Stimulated activated CD4-positive, alpha-beta T cell treated with anti-CD3 and anti-CD28 coated beads, Interleukin-4, amount 100 ng/mL, for 1 hour (primary cell): ENCODE measurements at regions not wholly inside any gene's neighbourhood (a gene's known extent, or its start where the extent isn't known, plus 50 kb on each side); places are given as distances from the start of the nearest gene placed in this dataset.
"Not testable (repeated sequence)": the region's sequence is repeated elsewhere in the genome, so short reads cannot be mapped to it uniquely, and the experiment has no call there.

Experiments
- DNase-seq: peaks from one replicate; pipeline ENCODE4 v3.0.0-alpha.2; 2020

- no peak for DNase-seq
Observed at GRCh38 chr17:73856556-73856955, 212.3 kb upstream of the SDK2 start.

DNA sequence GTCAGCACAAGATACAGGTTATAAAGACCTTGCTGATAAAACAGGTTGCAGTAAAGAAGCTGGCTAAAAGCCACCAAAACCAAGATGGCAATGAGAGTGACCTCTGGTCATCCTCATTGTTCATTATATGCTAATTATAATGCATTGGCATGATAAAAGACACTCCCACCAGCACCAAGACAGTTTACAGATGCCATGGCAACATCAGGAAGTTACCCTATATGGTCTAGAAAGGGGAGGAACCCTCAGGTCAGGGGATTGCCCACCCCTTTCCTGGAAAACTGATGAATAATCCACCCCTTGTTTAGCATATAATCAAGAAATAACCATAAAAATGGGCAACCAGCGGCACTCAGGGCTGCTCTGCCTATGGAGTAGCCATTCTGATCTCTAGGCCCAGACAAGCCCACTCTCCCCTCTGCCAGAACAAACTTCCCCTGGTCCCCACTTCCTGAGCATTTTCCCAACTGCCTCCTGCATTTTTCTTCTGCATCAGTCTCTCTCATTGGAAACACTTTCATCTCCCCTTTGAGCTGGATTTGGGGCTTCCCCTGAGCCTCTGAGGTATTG lies 215.3 kb upstream of the SDK2 start:
- not testable (repeated sequence) for DNase-seq

DNA sequence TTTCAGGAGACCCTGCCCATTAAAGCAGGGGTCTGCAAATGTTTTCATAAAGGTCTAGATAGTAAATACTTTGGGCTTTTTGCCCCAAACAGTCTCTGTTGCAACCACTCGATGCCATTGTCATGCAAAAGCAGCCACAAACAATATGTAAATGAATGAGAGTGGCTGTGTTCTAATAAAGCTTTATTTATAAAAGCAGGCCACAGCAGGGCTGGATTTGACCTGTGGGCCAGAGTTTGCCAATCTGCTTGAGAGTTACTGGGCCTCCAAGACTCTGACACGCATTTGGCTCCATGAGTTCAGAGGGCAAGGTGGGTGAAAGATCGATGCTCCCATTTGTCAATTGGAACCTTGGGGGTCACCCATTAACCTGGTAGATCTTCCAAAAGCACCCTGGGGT lies 217.3 kb upstream of the SDK2 start:
- no peak for DNase-seq

GRCh38 chr17:73863761-73864535 lies 219.7 kb upstream of the SDK2 start:
- DNase-seq, result no peak

GRCh38 chr17:73865831-73866230 lies 221.6 kb upstream of the SDK2 start:
- no peak for DNase-seq

GRCh38 chr17:73867056-73867455 lies 222.8 kb upstream of the SDK2 start:
- DNase-seq, result no peak

DNA sequence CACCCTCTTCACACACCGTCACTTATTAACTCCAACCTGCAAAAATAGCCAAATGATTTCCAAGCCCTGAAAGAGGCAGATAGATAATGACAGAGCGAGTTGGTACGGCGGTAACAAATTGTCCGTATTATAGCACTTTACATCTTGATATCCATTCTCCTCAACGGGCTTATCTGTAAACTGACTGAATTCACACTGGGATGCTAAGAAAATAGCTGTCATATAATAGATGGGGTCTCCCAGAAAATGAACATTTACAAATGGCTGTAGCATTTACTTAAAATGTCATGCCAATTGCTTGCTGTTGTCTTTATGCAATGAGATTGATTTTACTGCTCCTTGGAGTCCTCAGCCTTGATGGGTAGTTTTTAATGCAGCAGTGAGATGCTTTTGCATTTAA lies 225.8 kb upstream of the SDK2 start:
- DNase-seq, result no peak

DNA sequence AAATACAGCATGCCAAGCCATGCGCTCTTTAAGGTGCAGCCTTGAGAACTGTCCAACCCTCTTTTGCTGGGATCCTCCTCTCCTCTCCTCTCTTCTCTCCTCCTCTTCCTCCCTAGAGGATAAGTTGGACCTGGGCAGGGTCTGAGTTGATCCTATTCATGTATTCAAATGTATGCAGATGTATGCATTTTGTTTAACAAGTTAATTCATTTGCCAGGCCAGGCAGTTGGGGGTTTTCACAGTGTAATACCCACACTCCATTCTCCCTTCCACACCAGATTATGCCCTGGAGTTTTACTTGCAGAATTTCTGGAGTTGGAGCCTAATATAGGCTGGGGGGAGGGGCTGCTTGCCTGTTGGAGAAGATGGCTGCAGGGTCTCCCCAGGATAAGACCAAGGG lies 226.2 kb upstream of the SDK2 start:
- no peak for DNase-seq

DNA sequence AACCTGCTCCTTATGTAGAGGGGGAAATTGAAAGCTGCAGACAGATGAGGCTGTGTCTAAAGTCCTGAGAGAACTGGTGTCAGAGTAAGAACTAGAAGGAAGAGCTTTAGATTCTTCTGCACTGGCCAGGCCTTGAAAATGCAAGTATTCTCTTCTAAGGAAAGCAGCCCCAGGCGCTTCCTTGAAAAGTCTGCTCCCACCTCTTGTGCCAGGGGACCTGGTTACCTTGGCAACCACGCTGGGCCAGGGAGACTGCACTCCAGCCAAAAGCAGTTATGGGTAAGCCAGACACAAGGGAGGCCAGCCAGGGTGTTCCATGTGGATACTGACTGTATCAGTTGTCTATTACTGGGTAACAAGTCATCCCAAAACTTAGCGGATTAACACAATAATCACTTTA lies 228.6 kb upstream of the SDK2 start:
- DNase-seq, result no peak

DNA sequence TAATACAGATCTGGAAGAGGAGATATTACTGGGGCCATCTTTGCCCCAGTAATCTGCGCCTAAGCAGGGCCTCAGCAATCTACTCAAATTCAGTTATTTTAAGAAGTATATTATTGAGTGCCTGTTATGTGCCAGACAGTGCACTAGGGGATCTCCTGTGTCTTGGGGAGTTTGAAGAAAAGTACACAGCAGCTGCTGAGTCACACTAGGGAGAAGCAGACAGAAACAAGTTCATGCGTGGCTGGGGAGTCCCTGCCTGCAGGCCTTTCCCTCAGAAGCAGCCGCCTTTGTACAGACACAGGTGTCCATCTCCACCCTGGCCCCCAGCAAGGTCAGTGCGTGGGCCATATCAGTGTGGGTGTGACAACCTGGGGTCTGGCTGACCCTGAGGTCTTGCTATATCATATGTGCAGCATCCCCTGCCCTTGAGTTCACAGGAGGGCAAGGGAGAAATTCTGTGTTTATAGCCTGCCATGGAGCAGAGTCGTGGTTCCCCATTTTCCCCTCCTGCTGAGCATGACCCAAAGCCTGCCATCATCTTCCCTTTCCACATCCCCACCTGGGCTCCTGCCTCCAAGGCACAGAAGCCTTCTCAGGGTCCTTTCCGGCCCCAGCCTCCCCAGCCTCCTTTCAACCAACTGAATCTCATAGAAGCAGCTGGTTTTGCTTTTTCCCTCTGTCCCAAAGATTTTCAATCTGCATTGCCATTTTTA lies 229.9 kb upstream of the SDK2 start:
- DNase-seq, result no peak

GRCh38 chr17:73875346-73875745 lies 231.1 kb upstream of the SDK2 start:
- no peak for DNase-seq

GRCh38 chr17:73877962-73878361 lies 233.7 kb upstream of the SDK2 start:
- DNase-seq, result no peak

DNA sequence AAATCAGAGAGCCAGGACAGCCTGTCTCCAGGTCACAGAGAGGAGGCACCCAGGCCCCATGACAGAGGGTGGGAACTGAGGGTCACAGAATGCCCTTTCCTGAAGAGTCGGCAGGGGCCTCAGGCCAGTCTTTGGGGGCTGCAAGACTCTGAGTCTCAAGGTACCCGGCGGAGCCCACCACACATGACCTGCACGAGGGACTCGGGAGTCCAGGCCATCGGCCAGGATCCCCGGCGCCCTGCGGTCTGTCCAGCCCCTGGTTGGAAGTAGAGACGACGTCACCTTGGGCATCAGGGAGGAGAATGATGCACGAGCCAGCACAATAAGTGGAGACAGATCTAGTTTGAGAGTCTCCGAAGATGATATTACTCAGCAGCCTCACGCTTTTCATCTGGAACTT lies 234.7 kb upstream of the SDK2 start:
- no peak for DNase-seq

GRCh38 chr17:73879987-73880386 lies 235.7 kb upstream of the SDK2 start:
- DNase-seq, result no peak

DNA sequence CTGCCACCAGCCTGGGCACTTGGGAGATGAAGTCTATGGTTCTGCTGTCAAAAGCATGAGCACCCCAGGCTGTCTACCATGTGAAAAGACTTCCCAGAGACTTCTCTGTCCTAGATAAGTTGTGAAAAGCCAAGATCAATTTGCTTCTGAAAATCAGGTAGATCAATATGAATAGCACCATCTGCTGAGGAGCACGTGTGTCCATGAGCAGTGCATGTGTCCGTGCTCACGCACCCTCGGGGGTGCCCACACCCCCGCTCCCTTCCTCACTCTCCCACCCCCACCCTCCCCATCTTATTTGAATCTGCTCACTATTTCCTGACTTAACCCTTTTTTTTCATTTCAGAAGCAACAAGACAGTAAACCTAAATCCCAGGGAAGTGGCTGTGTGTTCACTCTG lies 238.3 kb upstream of the SDK2 start:
- no peak for DNase-seq

DNA sequence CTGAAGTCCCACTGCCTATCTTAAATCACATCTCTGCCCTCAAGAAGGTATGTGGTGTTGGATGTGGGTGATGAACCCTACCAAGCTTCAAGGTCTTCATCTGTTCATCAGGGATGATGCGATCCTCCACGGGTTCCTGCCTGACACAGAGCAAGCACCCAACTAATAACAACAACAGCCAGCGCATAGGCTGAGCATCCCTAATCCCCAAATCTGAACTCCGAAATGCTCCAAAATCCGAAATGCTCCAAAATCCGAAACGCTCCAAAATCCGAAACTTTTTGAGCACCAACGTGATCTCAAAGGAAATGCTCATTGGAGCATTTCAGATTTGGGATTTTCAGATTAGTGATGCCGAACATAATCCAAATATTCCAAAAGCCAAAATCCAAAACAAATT lies 238.9 kb upstream of the SDK2 start:
- DNase-seq, result no peak

GRCh38 chr17:73887739-73888138 lies 243.5 kb upstream of the SDK2 start:
- no peak for DNase-seq

DNA sequence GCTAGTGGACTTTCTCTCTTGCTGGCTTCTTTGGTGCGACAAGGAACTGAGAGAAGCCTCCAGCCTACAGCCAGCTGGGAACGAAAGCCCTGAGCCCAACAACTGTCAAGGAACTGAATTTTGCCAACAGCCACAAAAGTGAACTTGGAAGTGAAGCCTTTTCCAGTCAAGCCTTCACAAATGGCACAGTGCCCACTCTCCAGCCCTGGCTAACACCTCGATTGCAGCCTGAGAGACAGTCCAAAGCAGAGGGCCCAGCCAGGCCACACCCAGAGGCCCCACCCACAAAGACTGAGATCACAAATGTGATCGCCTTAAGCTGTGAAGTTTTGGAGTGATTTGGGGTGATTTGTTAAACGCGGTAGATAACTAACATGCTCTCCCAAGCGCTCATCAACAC lies 244.6 kb upstream of the SDK2 start:
- DNase-seq, result no peak

GRCh38 chr17:73889439-73889838 lies 245.2 kb upstream of the SDK2 start:
- no peak for DNase-seq

DNA sequence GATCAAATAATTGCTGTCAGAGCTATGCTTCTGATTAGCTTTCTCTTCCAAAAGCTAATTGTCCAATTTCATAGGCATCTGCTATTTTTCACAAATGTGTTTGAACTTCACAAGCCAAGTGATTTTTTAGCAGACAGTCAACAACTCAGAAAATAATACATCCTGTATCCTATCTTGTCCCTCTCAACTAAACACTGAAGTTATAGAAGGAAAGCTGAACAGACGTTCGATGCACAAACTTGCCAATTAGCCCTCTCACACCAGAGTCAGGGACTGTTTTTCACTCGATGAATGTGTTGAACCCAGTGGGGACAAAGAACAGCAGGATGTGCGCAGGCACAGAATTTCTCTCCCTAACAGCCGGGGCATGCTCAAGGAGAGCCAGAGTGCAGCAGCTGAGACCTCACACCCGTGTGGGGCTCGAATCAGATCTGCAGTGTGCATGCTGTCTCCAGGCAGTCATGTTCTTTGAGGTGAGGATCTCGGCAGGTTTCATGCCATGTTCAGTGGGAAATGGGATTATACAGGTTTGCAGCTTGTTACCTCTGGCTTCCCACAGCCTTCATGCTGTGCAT lies 246.7 kb upstream of the SDK2 start:
- DNase-seq, result no peak

DNA sequence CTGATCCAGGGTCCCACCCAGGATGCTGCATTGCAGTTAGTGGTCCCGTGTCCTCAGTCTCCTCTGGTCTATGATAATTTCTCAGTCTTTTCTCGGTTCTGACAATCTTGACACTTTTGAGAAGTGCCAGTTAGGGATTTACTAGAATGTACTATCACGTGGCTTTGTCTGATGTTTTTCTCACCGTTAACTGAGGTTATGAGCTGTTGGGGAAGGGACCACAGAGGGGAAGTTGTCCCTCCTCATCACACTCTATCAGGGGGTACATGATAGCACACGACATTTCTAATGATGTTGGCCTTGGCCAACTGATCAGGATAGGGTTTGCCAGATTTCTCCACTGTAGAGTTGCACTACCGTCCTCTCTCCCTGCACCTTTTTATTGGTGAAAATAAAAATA lies 250.9 kb upstream of the SDK2 start:
- DNase-seq, result no peak

GRCh38 chr17:73896966-73897365 lies 252.7 kb upstream of the SDK2 start:
- no peak for DNase-seq

- no peak for DNase-seq
Observed at GRCh38 chr17:73899839-73900238, 255.6 kb upstream of the SDK2 start.

- no peak for DNase-seq
Observed at GRCh38 chr17:73900516-73900915, 256.3 kb upstream of the SDK2 start.
